Stimulated activated memory B cell treated with anti-CD40 and anti-IgM and Interleukin-4, amounts not matched to agents 10 μg/mL and 1 μg/mL and 100 μg/mL, for 72 hours (primary cell): ENCODE measurements at regions not wholly inside any gene's neighbourhood (a gene's known extent, or its start where the extent isn't known, plus 50 kb on each side); places are given as distances from the start of the nearest gene placed in this dataset.
"Not testable (repeated sequence)": the region's sequence is repeated elsewhere in the genome, so short reads cannot be mapped to it uniquely, and the experiment has no call there.

Experiments
- ATAC-seq: fragments of 150-1000 bp; cut with Tn5 transposase; 2 replicates; pipeline ENCODE4 v1.10.0; 2021
- H3K27ac Mint-ChIP-seq: one replicate; pipeline ENCODE4 v1.8.0; 2022; ENCODE audit warnings: mild to moderate bottlenecking, mixed read lengths
- H3K27me3 Mint-ChIP-seq: one replicate; pipeline ENCODE4 v1.8.0; 2022; ENCODE audit warnings: mixed read lengths
- H3K36me3 Mint-ChIP-seq: one replicate; pipeline ENCODE4 v1.8.0; 2022; ENCODE audit warnings: mixed read lengths
- H3K4me1 Mint-ChIP-seq: one replicate; pipeline ENCODE4 v1.8.0; 2022; ENCODE audit warnings: mixed read lengths
- H3K4me3 Mint-ChIP-seq: one replicate; pipeline ENCODE4 v1.8.0; 2022; ENCODE audit warnings: mild to moderate bottlenecking, moderate library complexity, mixed read lengths
- H3K9me3 Mint-ChIP-seq: one replicate; pipeline ENCODE4 v1.8.0; 2022; ENCODE audit warnings: mixed read lengths

DNA sequence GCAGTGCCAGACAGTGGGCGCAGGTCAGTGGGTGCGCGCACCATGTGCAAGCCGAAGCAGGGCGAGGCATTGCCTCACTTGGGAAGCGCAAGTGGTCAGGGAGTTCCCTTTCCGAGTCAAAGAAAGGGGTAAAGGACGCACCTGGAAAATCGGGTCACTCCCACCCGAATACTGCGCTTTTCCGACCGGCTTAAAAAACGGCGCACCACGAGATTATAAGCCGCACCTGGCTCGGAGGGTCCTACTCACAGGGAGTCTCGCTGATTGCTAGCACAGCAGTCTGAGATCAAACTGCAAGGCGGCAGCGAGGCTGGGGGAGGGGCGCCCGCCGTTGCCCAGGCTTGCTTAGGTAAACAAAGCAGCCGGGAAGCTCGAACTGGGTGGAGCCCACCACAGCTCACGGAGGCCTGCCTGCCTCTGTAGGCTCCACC lies 77.9 kb downstream of the NR4A2 start:
- H3K27me3 Mint-ChIP-seq, H3K36me3 Mint-ChIP-seq, H3K4me3 Mint-ChIP-seq, H3K27ac Mint-ChIP-seq, H3K4me1 Mint-ChIP-seq, H3K9me3 Mint-ChIP-seq, ATAC-seq: not testable (repeated sequence)

- Mint-ChIP-seq H3K27me3 (no peaks in the 10 kb centered on the region), H3K36me3 (no peaks in the 10 kb centered on the region), H3K9me3 (no peaks in the 10 kb centered on the region), H3K4me1 (no peaks in the 10 kb centered on the region), H3K4me3 (no peak overlapping the region), H3K27ac (no peak overlapping the region)
- ATAC-seq = no peak
These were observed 78.8 kb downstream of the NR4A2 start for GRCh38 chr2:156253765-156254164.

GRCh38 chr2:156242874-156243273 lies 89.6 kb downstream of the NR4A2 start:
- no peaks in the 10 kb centered on the region for H3K4me1 Mint-ChIP-seq
- H3K36me3 Mint-ChIP-seq = no peaks in the 10 kb centered on the region
- no peak overlapping the region for H3K27ac Mint-ChIP-seq
- H3K27me3 Mint-ChIP-seq = peaks cover 26% of the 10 kb centered on the region
- ATAC-seq = no peak
- H3K9me3 Mint-ChIP-seq = no peaks in the 10 kb centered on the region
- no peak overlapping the region for H3K4me3 Mint-ChIP-seq

DNA sequence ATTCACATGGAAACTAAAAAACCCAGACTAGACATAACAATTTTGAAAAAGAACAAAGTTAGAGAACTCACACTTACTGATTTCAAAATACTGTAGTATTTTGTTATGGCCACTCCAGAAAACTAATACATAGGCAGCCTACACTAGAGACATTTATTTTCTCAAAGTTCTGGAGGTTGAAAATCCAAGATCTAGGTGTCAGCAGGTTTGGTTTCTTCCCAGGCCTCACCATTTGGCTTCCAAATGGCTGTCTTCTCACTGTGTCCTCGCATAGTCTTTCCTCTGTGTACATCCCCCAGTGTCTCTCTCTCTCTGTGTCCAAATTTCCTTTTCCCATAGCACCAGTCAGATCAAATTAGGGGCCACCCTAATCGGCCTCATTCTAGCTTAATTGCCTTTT lies 95.0 kb downstream of the NR4A2 start:
- Mint-ChIP-seq H3K4me1 (no peaks in the 10 kb centered on the region), H3K4me3 (no peak overlapping the region), H3K27me3 (peaks cover 4% of the 10 kb centered on the region), H3K9me3 (peaks cover 4% of the 10 kb centered on the region), H3K36me3 (no peaks in the 10 kb centered on the region), H3K27ac (no peak overlapping the region)
- no peak for ATAC-seq

GRCh38 chr2:156229724-156230362 lies 102.7 kb downstream of the NR4A2 start:
- H3K4me1 Mint-ChIP-seq = no peaks in the 10 kb centered on the region
- H3K27me3 Mint-ChIP-seq = peaks cover 8% of the 10 kb centered on the region
- no peaks in the 10 kb centered on the region for H3K36me3 Mint-ChIP-seq
- ATAC-seq = peak; percentile 8
- no peak overlapping the region for H3K27ac Mint-ChIP-seq
- no peak overlapping the region for H3K4me3 Mint-ChIP-seq
- H3K9me3 Mint-ChIP-seq = peaks cover 12% of the 10 kb centered on the region

DNA sequence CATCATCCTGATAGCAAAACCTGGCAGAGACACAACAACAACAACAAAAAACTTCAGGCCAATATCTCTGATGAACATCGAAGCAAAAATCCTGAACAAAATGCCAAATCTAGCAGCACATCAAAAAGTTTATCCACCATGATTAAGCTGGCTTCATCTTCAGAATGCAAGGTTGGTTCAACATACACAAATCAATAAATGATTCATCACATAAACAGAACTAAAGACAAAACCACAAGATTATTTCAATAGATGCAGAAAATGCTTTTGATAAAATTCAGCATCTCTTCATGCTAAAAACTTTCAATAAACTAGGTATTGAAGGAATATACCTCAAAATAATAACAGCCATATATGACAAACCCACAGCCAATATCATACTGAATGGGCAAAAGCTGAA lies 109.2 kb downstream of the NR4A2 start:
- H3K27me3 Mint-ChIP-seq, H3K4me1 Mint-ChIP-seq, H3K36me3 Mint-ChIP-seq, H3K27ac Mint-ChIP-seq, ATAC-seq, H3K4me3 Mint-ChIP-seq: not testable (repeated sequence)
- H3K9me3 Mint-ChIP-seq = peaks cover 18% of the 10 kb centered on the region

- H3K4me3 Mint-ChIP-seq = no peak overlapping the region
- no peak overlapping the region for H3K27ac Mint-ChIP-seq
- peaks cover 3% of the 10 kb centered on the region for H3K27me3 Mint-ChIP-seq
- H3K36me3 Mint-ChIP-seq = no peaks in the 10 kb centered on the region
- H3K4me1 Mint-ChIP-seq = no peaks in the 10 kb centered on the region
- peaks cover 18% of the 10 kb centered on the region for H3K9me3 Mint-ChIP-seq
- ATAC-seq = no peak
These were observed 110.8 kb downstream of the NR4A2 start for GRCh38 chr2:156221703-156222102.

GRCh38 chr2:156219491-156220100 lies 112.9 kb downstream of the NR4A2 start:
- no peak for ATAC-seq
- Mint-ChIP-seq H3K27me3 (peaks cover 12% of the 10 kb centered on the region), H3K27ac (no peak overlapping the region), H3K9me3 (peaks cover 18% of the 10 kb centered on the region), H3K4me1 (no peaks in the 10 kb centered on the region), H3K36me3 (no peaks in the 10 kb centered on the region), H3K4me3 (no peak overlapping the region)

- no peak overlapping the region for H3K4me3 Mint-ChIP-seq
- no peaks in the 10 kb centered on the region for H3K4me1 Mint-ChIP-seq
- H3K27me3 Mint-ChIP-seq = peaks cover 37% of the 10 kb centered on the region
- no peak for ATAC-seq
- no peaks in the 10 kb centered on the region for H3K36me3 Mint-ChIP-seq
- no peaks in the 10 kb centered on the region for H3K9me3 Mint-ChIP-seq
- H3K27ac Mint-ChIP-seq = no peak overlapping the region
These were observed 116.9 kb downstream of the NR4A2 start for GRCh38 chr2:156215656-156216055.

DNA sequence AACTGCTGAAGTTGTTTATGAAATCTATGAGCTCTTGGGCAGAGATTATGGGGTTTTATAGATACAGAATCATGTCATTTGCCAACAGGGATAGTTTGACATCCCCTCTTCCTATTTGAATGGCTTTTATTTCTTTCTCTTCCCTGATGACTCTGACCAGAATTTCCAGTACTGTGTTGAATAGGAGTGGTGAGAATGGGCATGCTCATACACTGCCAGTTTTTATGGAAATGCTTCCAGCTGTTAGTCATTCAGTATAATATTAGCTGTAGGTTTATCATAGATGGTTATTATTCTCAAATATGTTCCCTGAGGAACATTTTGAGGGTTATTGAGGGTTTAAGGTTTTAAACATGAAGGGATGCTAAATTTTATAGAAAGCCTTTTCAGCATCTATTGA lies 121.2 kb downstream of the NR4A2 start:
- Mint-ChIP-seq H3K36me3 (no peaks in the 10 kb centered on the region), H3K27ac (no peak overlapping the region), H3K9me3 (no peaks in the 10 kb centered on the region), H3K4me1 (no peaks in the 10 kb centered on the region), H3K4me3 (no peak overlapping the region), H3K27me3 (peaks cover 36% of the 10 kb centered on the region)
- ATAC-seq = no peak

DNA sequence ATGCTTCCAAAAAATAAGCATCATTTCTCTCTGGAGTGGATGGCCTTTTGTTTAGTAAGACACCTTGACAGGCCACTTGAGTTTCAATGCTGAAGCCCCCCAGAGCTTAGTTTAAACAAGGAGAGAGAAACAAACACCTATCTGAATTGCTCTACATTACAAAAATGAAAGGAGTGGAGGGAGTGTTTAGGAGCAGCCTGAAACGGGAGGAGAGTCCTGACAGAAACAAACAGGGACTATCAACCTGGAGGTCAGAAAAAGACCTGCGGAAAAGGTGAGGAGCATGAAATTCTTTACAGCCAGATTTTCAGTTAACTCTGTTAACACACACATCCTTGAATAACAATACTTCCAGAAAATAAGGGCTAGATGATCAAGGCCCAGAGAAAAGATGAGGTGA lies 126.2 kb downstream of the NR4A2 start:
- no peak for ATAC-seq
- Mint-ChIP-seq H3K36me3 (no peaks in the 10 kb centered on the region), H3K27me3 (no peaks in the 10 kb centered on the region), H3K27ac (no peak overlapping the region), H3K9me3 (no peaks in the 10 kb centered on the region), H3K4me1 (no peaks in the 10 kb centered on the region), H3K4me3 (no peak overlapping the region)

DNA sequence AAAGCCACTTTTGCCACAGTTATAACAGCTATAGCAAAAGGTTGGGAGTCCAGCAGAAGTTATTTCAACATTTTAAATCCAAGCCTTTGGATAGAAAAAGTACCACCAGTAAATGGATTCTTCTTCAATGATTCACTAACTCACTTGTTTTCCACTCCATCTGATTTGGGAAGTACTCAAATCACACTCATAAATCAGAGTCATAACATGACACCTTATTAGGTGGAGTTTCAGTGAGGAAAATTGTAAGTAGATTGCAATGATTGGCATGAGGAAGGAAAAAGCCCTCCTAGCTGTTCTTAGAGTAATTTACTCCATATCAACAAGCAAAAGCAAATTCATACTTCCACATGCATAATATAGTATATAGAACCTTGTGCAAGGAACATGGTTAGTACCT lies 132.9 kb downstream of the NR4A2 start:
- Mint-ChIP-seq H3K4me1 (no peaks in the 10 kb centered on the region), H3K27me3 (no peaks in the 10 kb centered on the region), H3K4me3 (no peak overlapping the region), H3K27ac (no peak overlapping the region), H3K36me3 (no peaks in the 10 kb centered on the region), H3K9me3 (no peaks in the 10 kb centered on the region)
- ATAC-seq = no peak

DNA sequence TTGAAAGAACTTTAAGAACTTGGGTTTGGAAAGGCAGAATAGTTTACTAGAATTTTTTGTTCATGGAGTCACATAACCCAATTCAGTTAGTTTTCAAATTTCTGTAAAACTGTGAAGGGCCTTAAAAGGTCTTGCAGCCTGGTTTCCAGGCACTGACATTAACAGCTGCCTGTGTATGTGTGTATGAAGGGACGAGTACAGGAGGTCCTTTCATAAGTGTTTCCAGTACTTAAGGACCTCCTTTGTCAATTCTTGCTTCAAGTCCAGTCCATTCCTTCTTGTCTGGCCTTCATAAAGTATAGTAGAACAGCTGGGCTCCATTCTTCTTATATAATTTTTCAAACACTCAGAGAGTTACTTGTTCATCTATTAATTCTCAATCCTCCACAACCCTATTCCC lies 136.5 kb downstream of the NR4A2 start:
- H3K4me1 Mint-ChIP-seq = no peaks in the 10 kb centered on the region
- no peaks in the 10 kb centered on the region for H3K36me3 Mint-ChIP-seq
- H3K4me3 Mint-ChIP-seq = no peak overlapping the region
- ATAC-seq = no peak
- H3K27me3 Mint-ChIP-seq = no peaks in the 10 kb centered on the region
- H3K27ac Mint-ChIP-seq = no peak overlapping the region
- no peaks in the 10 kb centered on the region for H3K9me3 Mint-ChIP-seq

GRCh38 chr2:156192468-156192867 lies 140.1 kb downstream of the NR4A2 start:
- Mint-ChIP-seq H3K27ac (no peak overlapping the region), H3K27me3 (no peaks in the 10 kb centered on the region), H3K9me3 (no peaks in the 10 kb centered on the region), H3K4me3 (no peak overlapping the region), H3K36me3 (no peaks in the 10 kb centered on the region), H3K4me1 (no peaks in the 10 kb centered on the region)
- ATAC-seq = no peak

DNA sequence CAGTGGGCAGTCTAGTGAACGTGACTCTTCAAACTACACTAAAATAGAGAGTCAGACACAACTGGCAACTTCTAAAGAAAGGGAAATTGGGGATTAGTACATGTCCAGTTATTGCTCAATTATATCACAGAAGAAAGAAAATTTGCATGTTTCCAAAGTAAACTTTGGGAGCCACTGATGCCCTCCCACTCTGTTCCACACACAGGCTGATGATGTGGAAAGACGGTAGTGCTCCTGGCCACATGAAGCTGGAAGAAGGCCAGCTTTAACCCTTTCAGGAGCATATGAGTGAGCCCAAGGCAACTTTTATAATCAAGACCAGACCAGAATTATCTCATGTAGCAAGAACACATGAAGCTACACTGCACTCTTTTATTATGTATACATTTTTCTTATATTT lies 141.0 kb downstream of the NR4A2 start:
- Mint-ChIP-seq H3K27ac (no peak overlapping the region), H3K4me3 (no peak overlapping the region), H3K27me3 (no peaks in the 10 kb centered on the region), H3K4me1 (no peaks in the 10 kb centered on the region), H3K36me3 (no peaks in the 10 kb centered on the region), H3K9me3 (no peaks in the 10 kb centered on the region)
- ATAC-seq = no peak

DNA sequence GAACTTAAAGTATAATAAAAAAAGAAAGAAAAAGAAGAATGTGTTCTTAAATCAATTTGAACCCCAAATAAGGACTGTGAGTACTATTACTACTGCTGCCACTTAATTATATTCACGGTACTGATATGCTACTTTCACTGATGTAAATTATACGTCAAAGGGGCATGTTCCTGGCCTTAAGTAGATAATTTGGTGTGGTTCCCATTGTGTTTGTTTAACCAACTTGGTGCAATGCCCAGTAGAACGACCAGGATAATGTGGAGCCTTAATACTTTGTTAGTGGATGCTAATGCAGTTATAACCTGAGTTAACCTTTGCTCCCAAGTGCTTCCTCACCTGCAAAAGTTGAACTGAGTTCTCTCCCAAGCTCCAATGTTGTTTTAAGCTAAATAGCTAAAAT lies 142.0 kb downstream of the NR4A2 start:
- H3K27ac Mint-ChIP-seq = no peak overlapping the region
- H3K9me3 Mint-ChIP-seq = no peaks in the 10 kb centered on the region
- H3K4me1 Mint-ChIP-seq = no peaks in the 10 kb centered on the region
- no peak for ATAC-seq
- H3K4me3 Mint-ChIP-seq = no peak overlapping the region
- H3K27me3 Mint-ChIP-seq = no peaks in the 10 kb centered on the region
- H3K36me3 Mint-ChIP-seq = no peaks in the 10 kb centered on the region
